ACC112 (cell line): ENCODE measurements at regions not wholly inside any gene's neighbourhood (a gene's known extent, or its start where the extent isn't known, plus 50 kb on each side); places are given as distances from the start of the nearest gene placed in this dataset.

Experiments used
- H2AFZ ChIP-seq: fragments of 200-600 bp; sonication (generic); one replicate; pipeline ENCODE4 v1.6.0; 2017; ENCODE audit warnings: antibody characterized with exemption, low read length; ENCODE audit not compliant: unreplicated experiment
- H3K27ac ChIP-seq: fragments of 200-600 bp; sonication (generic); 2 replicates; pipeline ENCODE4 v1.5.1; 2014; ENCODE audit warnings: low read depth, mild to moderate bottlenecking, antibody characterized with exemption, low read length, moderate library complexity
- H3K27me3 ChIP-seq: fragments of 200-600 bp; sonication (generic); 2 replicates; pipeline ENCODE4 v1.6.1; 2014; ENCODE audit warnings: mild to moderate bottlenecking, antibody characterized with exemption, low read length, moderate library complexity, mixed read lengths; ENCODE audit not compliant: insufficient read depth
- H3K36me3 ChIP-seq: fragments of 200-600 bp; sonication (generic); 2 replicates; pipeline ENCODE4 v1.6.1; 2016; ENCODE audit warnings: mild to moderate bottlenecking, antibody characterized with exemption, low read length, moderate library complexity, mixed read lengths; ENCODE audit not compliant: insufficient read depth
- H3K4me1 ChIP-seq: fragments of 200-600 bp; sonication (generic); one replicate; pipeline ENCODE4 v1.6.1; 2016; ENCODE audit warnings: low read length, mixed read lengths; ENCODE audit not compliant: insufficient read depth, unreplicated experiment, control insufficient read depth
- H3K4me3 ChIP-seq: fragments of 200-600 bp; sonication (generic); 2 replicates; pipeline ENCODE4 v1.5.1; 2014; ENCODE audit warnings: mild to moderate bottlenecking, low read depth, low read length
- H3K79me2 ChIP-seq: fragments of 200-600 bp; sonication (generic); one replicate; pipeline ENCODE4 v1.6.0; 2016; ENCODE audit warnings: low read length; ENCODE audit not compliant: control insufficient read depth, unreplicated experiment, insufficient read depth

DNA sequence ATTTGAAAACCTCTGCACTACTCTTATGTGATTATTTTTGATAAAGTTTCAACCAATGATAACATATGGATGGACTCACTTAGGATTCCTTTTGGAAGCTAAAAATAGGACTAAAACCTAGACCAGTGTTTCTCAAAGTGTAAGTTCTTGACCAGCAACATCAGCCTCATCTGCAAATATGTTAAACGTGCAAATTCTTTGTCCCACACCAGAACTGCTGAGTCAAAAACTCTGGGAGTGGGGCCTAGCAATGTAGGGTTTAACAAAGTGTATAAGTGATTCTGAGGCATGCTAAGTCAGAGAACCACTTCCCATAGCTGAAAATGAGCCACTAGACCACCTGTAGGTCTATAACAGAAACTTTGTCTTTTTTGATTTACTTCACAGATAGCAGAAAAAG, 1247.2 kb upstream of the PIK3C3 start:
- Histone ChIP-seq H3K4me3 (no peak overlapping the region), H3K4me1 (no peaks in the 10 kb centered on the region), H2AFZ (no peak overlapping the region)

DNA sequence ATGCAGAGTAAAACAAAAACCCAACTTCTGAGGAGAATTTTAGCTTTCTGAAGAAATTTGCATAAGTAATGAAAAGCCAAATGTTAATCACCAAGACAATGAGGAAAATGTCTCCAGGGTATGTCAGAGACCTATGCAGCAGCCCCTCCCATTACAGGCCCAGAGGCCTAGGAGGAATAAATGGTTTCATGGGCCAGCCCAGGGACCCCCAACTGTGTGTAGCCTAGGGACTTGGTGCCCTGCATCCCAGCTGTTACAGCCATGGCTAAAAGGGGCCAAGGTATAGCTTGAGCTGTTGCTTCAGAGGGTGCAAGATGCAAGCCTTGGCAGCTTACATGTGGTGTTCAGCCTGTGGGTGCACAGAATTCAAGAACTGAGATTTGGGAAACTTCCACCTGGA, 1256.9 kb upstream of the PIK3C3 start:
- Histone ChIP-seq H3K4me3 (no peak overlapping the region), H3K27ac (no peak overlapping the region), H3K36me3 (no peaks in the 10 kb centered on the region), H3K4me1 (no peaks in the 10 kb centered on the region), H3K79me2 (no peaks in the 10 kb centered on the region), H3K27me3 (no peaks in the 10 kb centered on the region), H2AFZ (no peak overlapping the region)

More for the DNA sequence above, 1247.2 kb upstream of the PIK3C3 start:
- Histone ChIP-seq H3K27ac (no peak overlapping the region), H3K79me2 (no peaks in the 10 kb centered on the region), H3K27me3 (no peaks in the 10 kb centered on the region), H3K36me3 (no peaks in the 10 kb centered on the region)

DNA sequence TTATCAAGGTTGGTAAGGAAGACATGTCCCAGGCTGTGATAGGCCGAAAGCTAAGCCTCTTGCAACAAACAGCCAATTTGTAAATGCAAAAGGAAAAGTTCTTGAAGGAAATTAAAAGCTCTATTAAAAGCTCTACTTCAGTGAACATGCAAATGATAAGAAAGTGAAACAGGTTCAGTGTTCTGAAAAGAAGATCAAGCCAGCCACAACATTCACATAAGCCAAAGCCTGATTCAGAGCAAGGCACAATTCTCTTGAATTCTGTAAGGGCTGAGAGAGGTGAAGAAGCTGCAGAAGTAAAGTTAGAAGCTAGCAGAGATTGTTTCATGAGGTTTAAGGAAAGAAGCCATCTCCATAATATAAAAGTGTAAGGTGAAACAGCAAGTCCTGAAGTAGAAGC, 1259.5 kb upstream of the PIK3C3 start:
- peak overlapping the region; percentile 25 for H2AFZ ChIP-seq
- H3K4me1 ChIP-seq = no peaks in the 10 kb centered on the region
- H3K4me3 ChIP-seq = no peak overlapping the region
- H3K27ac ChIP-seq = no peak overlapping the region
- H3K27me3 ChIP-seq = no peaks in the 10 kb centered on the region
- no peaks in the 10 kb centered on the region for H3K36me3 ChIP-seq
- H3K79me2 ChIP-seq = no peaks in the 10 kb centered on the region

DNA sequence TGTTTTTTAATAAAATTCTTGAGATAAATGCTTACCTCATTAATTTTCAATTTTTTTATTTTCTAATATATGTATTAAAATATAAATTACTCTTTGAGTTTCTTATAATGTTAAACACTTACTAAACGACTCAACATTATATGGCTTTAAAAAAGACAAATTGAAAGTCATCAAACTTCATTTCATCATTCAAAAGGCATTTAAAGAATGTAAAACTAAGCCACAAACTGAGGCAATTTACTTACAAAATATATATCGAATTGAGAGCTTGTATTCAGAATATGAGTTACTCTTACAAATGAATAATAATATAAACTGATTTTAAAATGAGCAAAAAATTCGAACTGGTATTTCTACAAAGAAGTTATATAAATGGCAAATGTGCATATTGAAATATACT, 1262.2 kb upstream of the PIK3C3 start:
- no peak overlapping the region for H3K27ac ChIP-seq
- no peak overlapping the region for H2AFZ ChIP-seq
- H3K27me3 ChIP-seq = no peaks in the 10 kb centered on the region
- H3K4me3 ChIP-seq = no peak overlapping the region
- H3K79me2 ChIP-seq = no peaks in the 10 kb centered on the region
- no peaks in the 10 kb centered on the region for H3K36me3 ChIP-seq
- peaks cover under 1% of the 10 kb centered on the region for H3K4me1 ChIP-seq

DNA sequence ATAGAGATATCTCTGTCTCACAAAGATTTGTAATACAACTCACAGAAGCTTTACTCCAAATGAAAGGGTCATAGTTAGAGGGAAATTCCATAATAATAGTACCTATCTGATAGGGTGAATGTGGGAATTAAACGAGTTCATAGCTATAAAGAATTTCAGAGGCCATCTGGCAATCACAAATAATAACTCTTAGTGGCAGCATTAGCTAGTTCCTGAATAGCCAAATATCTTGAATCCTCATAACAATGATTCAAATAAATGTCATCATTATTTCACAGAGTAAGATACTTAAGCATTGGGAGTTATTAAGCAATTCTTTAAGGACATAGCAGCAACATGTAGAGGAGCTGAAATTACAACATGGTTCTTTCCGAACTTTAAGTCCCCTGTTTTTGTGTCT, 1265.0 kb upstream of the PIK3C3 start:
- Histone ChIP-seq H3K4me1 (peaks cover 9% of the 10 kb centered on the region), H3K4me3 (no peak overlapping the region), H3K27me3 (no peaks in the 10 kb centered on the region), H2AFZ (no peak overlapping the region), H3K79me2 (no peaks in the 10 kb centered on the region), H3K27ac (no peak overlapping the region), H3K36me3 (no peaks in the 10 kb centered on the region)

DNA sequence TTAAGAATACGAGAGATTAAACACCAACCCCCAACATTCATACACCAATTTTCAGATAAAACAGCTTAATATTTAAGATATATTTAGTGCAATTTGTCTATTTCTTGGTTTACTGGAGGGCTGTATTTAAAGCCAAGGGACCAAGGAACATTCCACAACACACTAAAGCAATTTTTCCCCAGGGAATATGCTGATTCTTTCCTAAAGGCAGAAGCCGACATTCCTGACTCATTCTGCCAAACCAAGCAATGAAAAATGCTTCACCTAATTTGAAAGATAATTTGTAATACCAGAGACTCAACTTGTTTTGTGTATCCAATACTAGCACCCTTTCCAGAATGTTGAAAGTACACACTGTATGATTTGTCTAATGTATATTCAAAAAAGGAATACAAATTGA, 1267.6 kb upstream of the PIK3C3 start:
- H2AFZ ChIP-seq = no peak overlapping the region
- peaks cover 9% of the 10 kb centered on the region for H3K4me1 ChIP-seq
- no peaks in the 10 kb centered on the region for H3K27me3 ChIP-seq
- no peak overlapping the region for H3K4me3 ChIP-seq
- H3K36me3 ChIP-seq = no peaks in the 10 kb centered on the region
- H3K27ac ChIP-seq = no peak overlapping the region
- no peaks in the 10 kb centered on the region for H3K79me2 ChIP-seq

DNA sequence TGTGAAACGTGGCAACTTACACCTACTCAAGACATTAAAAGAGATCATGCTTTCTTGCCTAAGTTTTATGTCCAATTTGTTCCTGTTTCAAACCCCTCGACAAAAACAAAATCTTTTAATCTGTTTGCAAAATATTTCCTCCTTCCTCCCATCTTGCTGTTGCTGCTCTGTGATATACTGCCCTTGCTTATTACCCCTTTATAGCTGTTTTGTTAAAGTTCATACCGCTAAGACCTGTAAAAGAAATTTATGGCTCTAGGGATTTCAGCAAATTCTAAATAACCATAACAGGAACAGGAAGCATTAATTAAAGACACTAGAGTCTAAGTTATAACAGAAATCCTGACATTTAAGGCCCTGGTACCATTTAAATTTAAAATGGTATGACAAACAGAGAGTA, 1268.2 kb upstream of the PIK3C3 start:
- Histone ChIP-seq H3K27me3 (no peaks in the 10 kb centered on the region), H3K4me1 (peaks cover 9% of the 10 kb centered on the region), H3K27ac (no peak overlapping the region), H3K36me3 (no peaks in the 10 kb centered on the region), H3K4me3 (no peak overlapping the region), H2AFZ (no peak overlapping the region), H3K79me2 (no peaks in the 10 kb centered on the region)

DNA sequence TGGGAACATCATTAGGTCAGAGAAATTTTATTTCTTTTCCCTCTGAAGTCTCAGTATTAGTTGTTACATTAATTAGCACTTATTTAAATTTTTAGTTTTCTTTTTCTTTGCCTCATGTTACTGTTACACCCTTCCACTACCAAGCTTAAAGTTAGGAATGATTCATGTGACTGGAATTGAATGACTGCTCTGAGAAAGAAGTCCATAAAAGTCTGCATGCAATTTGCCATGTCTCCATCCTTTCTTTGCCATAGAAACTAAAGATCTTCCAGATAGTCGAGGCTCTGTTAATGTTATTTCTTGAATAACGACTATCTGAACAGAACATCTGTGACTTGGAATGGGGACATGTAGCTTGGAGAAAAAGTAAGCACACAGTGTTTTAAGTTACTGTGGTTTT, 1269.8 kb upstream of the PIK3C3 start:
- no peaks in the 10 kb centered on the region for H3K79me2 ChIP-seq
- peaks cover 9% of the 10 kb centered on the region for H3K4me1 ChIP-seq
- no peaks in the 10 kb centered on the region for H3K36me3 ChIP-seq
- no peaks in the 10 kb centered on the region for H3K27me3 ChIP-seq
- H2AFZ ChIP-seq = no peak overlapping the region
- H3K4me3 ChIP-seq = no peak overlapping the region
- H3K27ac ChIP-seq = no peak overlapping the region

DNA sequence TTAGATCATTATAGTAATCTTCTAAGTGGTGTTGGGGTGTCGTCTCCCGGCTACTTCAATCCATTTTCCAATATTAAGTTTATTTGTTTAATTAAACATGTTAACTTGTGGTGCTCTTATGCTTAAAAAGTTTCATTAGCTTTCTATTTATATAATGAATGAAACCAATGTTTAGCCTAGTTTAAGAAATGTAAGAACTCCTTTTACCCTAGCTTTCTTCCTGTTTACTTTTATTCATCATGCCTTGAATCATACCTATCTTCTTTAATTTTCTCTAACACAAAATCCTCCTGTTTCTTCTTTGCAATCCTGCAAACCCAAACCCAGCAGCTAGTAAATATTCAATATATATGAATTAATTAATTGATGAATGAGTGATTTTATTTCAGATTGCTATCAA, 1276.7 kb upstream of the PIK3C3 start:
- Histone ChIP-seq H3K4me1 (peaks cover 6% of the 10 kb centered on the region), H3K79me2 (no peaks in the 10 kb centered on the region), H2AFZ (no peak overlapping the region), H3K27me3 (no peaks in the 10 kb centered on the region), H3K36me3 (no peaks in the 10 kb centered on the region), H3K27ac (no peak overlapping the region), H3K4me3 (no peak overlapping the region)

DNA sequence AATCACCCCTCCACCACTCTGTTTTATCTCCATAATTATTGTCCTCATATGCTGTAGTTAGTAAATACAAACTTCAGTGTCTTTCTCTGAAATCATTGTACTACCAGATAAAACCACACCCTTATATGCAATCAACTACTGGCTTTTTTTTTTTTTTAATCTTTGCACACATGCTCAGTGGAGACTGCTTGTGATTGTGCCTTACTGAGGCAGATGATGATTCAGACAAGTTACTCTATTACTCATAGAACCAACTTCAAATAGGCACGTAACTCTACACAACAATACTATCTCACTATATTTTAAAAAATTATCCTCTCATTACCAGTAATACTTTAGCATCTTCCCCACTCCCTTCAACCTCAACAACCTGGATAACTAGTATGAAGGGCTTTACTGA, 1278.4 kb upstream of the PIK3C3 start:
- Histone ChIP-seq H3K36me3 (no peaks in the 10 kb centered on the region), H3K27ac (no peak overlapping the region), H2AFZ (peak overlapping the region; percentile 42), H3K4me1 (peaks cover 6% of the 10 kb centered on the region), H3K4me3 (no peak overlapping the region), H3K79me2 (no peaks in the 10 kb centered on the region), H3K27me3 (no peaks in the 10 kb centered on the region)

DNA sequence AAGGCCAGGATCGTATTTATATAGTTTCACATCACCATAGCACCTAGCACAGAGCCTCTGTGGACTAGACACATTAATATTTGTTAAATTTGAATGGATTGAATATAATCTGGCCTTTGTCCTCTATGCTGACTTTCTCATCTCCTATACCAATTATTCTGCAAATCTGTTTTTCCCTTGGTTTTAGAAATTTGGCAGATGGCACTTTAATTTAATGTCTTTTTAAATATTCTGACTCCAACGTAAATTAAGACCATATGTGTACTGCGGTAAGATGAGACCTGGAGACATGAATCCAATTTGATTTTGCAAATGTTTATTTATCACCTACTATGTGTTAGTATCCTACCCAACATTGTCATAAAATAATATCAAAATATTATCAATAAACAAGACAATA, 1281.9 kb upstream of the PIK3C3 start:
- Histone ChIP-seq H3K4me3 (no peak overlapping the region), H3K27ac (no peak overlapping the region), H3K27me3 (no peaks in the 10 kb centered on the region), H3K79me2 (no peaks in the 10 kb centered on the region), H2AFZ (no peak overlapping the region), H3K4me1 (peaks cover 6% of the 10 kb centered on the region), H3K36me3 (no peaks in the 10 kb centered on the region)

DNA sequence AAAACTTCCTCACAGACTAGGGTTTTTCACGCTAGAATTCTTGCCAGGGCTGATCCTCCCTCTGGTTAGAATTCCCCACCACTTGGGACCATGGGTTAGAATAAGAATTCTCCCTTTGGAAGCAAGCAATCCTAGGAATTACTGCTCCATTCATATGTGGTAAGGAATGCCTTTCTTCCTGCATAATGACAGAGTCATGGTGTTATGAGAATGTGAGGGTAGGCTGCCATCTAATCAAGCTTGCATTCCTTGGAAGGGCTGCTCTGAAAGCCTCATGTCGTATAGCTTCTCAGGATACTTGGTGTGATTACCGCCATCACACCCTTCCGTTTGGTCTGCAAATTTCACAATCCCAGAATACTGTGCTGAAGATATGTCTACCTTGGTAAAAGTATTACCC, 1282.4 kb upstream of the PIK3C3 start:
- Histone ChIP-seq H3K27ac (no peak overlapping the region), H2AFZ (no peak overlapping the region), H3K79me2 (no peaks in the 10 kb centered on the region)

More for the DNA sequence above, 1282.4 kb upstream of the PIK3C3 start:
- peaks cover 6% of the 10 kb centered on the region for H3K4me1 ChIP-seq
- H3K36me3 ChIP-seq = no peaks in the 10 kb centered on the region
- no peaks in the 10 kb centered on the region for H3K27me3 ChIP-seq
- H3K4me3 ChIP-seq = no peak overlapping the region
